ENCODE measurements at regions not wholly inside any gene's neighbourhood (a gene's known extent, or its start where the extent isn't known, plus 50 kb on each side); places are given as distances from the start of the nearest gene placed in this dataset.
A peak's percentile ranks its signal among the peaks of the same experiment; 100 is the strongest.

DNA sequence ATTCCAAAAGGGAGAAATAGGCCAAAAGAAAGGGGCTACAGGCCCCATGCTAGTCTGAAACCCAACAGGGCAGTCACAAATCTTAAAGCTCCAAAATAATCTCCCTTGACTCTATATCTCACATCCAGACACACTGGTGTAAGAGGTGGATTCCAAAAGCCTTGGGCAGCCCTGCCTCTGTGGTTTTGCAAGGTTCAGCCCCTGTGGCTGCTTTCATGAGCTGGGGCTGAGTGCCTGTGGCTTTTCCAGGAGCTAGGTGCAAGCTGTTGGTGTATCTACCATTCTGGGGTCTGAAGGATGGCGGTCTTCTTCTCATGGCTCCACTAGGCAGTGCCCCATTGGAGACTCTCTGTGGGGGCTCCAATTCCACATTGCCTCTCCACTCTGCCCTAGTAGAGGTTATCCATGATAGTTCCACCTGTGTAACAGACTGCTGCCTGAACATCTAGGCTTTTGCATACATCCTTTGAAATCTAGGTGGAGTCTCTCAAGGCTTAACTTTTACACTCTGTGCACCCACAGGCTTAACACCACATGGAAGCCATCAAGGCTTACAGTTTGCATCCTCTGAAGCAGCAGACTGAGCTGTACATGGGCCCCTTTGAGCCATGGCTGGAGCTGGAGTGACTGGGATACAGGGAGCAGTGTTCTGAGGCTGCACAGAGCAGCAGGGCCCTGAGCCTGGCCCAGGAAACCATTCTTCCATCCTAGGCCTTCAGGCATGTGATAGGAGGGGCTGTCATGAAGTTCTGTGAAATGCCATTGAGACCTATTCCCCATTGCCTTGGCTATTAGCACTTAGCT is 66.5 kb upstream of the ABCD2 start:
- Histone ChIP-seq H2AFZ (no peak overlapping the region), H3K27me3 (ENCODE audit: insufficient read depth, low read depth) (no peaks in the 10 kb centered on the region), H3K4me2 (no peak overlapping the region), H3K9me2 (ENCODE audit: insufficient read depth) (no peaks in the 10 kb centered on the region), H3K79me2 (ENCODE audit: low read depth) (no peaks in the 10 kb centered on the region), H3K4me3 (no peak overlapping the region), H3K27ac (no peak overlapping the region), H4K20me1 (ENCODE audit: insufficient read depth) (no peaks in the 10 kb centered on the region), H3K36me3 (ENCODE audit: low read depth) (no peaks in the 10 kb centered on the region), H3K4me1 (replicated peaks; ENCODE audit: insufficient read depth) (no peaks in the 10 kb centered on the region), H3K9me3 (ENCODE audit: insufficient read depth, low read depth) (no peaks in the 10 kb centered on the region), H3F3A (ENCODE audit: insufficient read depth, low read depth) (no peaks in the 10 kb centered on the region)
- BruUV-seq (replicated peaks), result no TSS peak
- TF ChIP-seq, protein P1, sequence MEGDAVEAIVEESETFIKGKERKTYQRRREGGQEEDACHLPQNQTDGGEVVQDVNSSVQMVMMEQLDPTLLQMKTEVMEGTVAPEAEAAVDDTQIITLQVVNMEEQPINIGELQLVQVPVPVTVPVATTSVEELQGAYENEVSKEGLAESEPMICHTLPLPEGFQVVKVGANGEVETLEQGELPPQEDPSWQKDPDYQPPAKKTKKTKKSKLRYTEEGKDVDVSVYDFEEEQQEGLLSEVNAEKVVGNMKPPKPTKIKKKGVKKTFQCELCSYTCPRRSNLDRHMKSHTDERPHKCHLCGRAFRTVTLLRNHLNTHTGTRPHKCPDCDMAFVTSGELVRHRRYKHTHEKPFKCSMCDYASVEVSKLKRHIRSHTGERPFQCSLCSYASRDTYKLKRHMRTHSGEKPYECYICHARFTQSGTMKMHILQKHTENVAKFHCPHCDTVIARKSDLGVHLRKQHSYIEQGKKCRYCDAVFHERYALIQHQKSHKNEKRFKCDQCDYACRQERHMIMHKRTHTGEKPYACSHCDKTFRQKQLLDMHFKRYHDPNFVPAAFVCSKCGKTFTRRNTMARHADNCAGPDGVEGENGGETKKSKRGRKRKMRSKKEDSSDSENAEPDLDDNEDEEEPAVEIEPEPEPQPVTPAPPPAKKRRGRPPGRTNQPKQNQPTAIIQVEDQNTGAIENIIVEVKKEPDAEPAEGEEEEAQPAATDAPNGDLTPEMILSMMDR (conservative IDR thresholded peaks at IDR 0.05), result no peak
- TF ChIP-seq EZH2 (IDR thresholded peaks at IDR 0.05; ENCODE audit: low read depth), result no peak
- intact Hi-C loops (cut with micrococcal nuclease; ENCODE audit: unreplicated experiment), result no loop called here
- DNase-seq, result no peak
- POLR2A ChIA-PET (ENCODE audit: unreplicated experiment), result no interaction called here
- CTCF ChIA-PET, result no interaction called here

DNA sequence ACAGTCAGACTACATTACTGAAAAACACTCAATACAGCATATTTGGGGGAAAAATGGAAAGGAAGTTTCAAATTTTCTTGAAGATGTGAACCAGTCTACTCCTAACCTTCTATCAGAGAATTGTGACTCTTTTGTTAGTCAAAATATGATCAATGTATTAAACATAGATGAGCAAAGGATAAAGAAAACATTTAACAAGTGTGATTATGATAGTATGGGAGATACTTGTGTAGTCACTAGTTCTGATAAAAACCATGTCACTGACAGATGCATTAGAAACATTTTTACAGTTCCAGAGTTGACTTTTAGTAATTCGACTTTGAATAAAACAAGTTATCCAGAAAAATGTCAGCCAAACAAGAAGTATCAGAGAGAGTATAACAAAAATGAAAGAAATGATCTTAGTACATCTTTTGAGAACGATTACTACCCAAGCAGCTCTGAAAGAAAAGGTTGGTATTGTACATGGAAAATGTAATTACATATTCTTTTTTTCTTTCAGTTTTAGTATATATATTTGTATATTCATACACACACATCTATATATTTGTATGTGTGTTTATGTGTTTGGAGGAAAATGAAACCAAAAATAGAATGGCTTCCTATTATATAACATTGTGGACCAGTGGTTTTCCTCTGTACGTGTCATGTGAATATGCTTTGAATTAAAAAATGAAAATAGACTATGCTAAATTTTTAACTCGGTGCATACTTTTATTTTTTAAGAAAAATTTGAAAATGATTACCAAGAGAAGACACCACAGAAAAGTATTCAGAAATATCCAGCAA is 63.3 kb upstream of the ABCD2 start:
- ChIA-PET CTCF (no interaction called here), POLR2A (ENCODE audit: unreplicated experiment) (no interaction called here)
- Histone ChIP-seq H2AFZ (peak overlapping the region; percentile 68; the same call in 1 of the 2 replicates), H3F3A (ENCODE audit: insufficient read depth, low read depth) (no peaks in the 10 kb centered on the region), H3K27ac (no peak overlapping the region), H4K20me1 (ENCODE audit: insufficient read depth) (no peaks in the 10 kb centered on the region), H3K36me3 (ENCODE audit: low read depth) (no peaks in the 10 kb centered on the region), H3K79me2 (ENCODE audit: low read depth) (no peaks in the 10 kb centered on the region), H3K9me2 (ENCODE audit: insufficient read depth) (no peaks in the 10 kb centered on the region), H3K4me1 (replicated peaks; ENCODE audit: insufficient read depth) (no peaks in the 10 kb centered on the region), H3K9me3 (ENCODE audit: insufficient read depth, low read depth) (no peaks in the 10 kb centered on the region), H3K4me3 (no peak overlapping the region), H3K27me3 (ENCODE audit: insufficient read depth, low read depth) (no peaks in the 10 kb centered on the region), H3K4me2 (no peak overlapping the region)
- no TSS peak for BruUV-seq (replicated peaks)
- DNase-seq, result no peak
- TF ChIP-seq EZH2 (IDR thresholded peaks at IDR 0.05; ENCODE audit: low read depth), result no peak
- TF ChIP-seq, protein P1 (conservative IDR thresholded peaks at IDR 0.05), result no peak
- intact Hi-C loops (cut with micrococcal nuclease; ENCODE audit: unreplicated experiment), result no loop called here

DNA sequence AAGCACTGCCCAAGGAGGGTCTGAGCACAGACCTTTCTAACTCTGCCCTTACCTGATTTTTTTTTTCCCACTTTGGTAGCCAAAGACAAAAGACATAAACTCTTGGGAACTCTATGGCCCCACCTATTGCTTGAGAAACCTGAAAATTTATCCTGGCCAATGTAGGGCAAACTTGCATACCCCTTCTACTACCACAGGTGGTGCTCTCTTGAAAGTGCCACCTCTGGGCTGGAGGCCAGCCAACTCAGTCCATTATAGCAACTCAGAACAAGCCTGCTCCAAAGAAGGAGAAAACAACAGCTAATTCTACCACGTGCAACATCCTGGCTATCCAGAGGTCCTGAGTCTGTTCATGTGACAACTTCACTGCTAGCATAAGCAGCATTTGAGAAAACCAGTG is 55.7 kb upstream of the ABCD2 start:
- Histone ChIP-seq H3F3A (ENCODE audit: insufficient read depth, low read depth) (no peaks in the 10 kb centered on the region), H3K36me3 (ENCODE audit: low read depth) (no peaks in the 10 kb centered on the region), H3K4me2 (no peak overlapping the region), H3K9me3 (ENCODE audit: insufficient read depth, low read depth) (no peaks in the 10 kb centered on the region), H3K9me2 (ENCODE audit: insufficient read depth) (no peaks in the 10 kb centered on the region), H3K27ac (no peak overlapping the region), H2AFZ (no peak overlapping the region), H3K4me3 (no peak overlapping the region), H4K20me1 (ENCODE audit: insufficient read depth) (no peaks in the 10 kb centered on the region), H3K4me1 (replicated peaks; ENCODE audit: insufficient read depth) (no peaks in the 10 kb centered on the region), H3K27me3 (ENCODE audit: insufficient read depth, low read depth) (no peaks in the 10 kb centered on the region), H3K79me2 (ENCODE audit: low read depth) (no peaks in the 10 kb centered on the region)
- intact Hi-C loops (cut with micrococcal nuclease; ENCODE audit: unreplicated experiment), result no loop called here
- no peak for TF ChIP-seq EZH2 (IDR thresholded peaks at IDR 0.05; ENCODE audit: low read depth)
- TF ChIP-seq, protein P1 (conservative IDR thresholded peaks at IDR 0.05), result no peak
- DNase-seq, result no peak
- POLR2A ChIA-PET (ENCODE audit: unreplicated experiment), result no interaction called here
- no TSS peak for BruUV-seq (replicated peaks)
- CTCF ChIA-PET, result no interaction called here
